ENCODE measurements at regions not wholly inside any gene's neighbourhood (a gene's known extent, or its start where the extent isn't known, plus 50 kb on each side); places are given as distances from the start of the nearest gene placed in this dataset.

DNA sequence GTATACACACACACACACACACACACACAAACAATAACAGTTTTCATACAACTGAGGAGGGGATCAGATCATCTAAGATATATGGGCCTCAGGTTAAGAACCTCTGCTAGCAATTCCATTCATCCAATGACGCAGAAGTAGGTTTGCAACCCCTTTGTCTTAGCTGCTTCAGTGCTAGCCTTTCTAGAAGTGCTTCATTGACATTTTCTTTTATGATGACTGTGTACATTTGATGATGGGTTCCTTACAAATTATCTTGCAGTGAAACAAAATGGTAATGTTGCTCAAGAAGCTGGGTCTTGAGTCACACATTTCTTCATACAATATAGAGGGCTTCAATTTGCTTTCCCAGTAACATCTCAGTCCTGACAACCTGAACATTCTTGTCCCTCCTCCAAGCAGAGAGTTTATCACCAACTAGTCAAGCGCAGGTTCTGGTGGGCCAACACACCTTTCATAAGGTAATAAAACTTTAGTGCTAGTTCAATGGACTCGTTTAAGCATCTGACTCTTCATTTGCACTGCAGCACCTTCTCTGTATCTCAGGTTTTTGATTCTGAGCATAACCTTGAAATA lies 269.5 kb downstream of the CNTN3 start:
- Histone ChIP-seq H3K4me1 (no peaks in the 10 kb centered on the region), H3K9ac (no peak overlapping the region), H3K36me3 (no peaks in the 10 kb centered on the region), H3K27ac (no peak overlapping the region), H3K9me3 (no peaks in the 10 kb centered on the region), H3K4me3 (no peak overlapping the region), H3K27me3 (no peaks in the 10 kb centered on the region), H3K4me2 (no peak overlapping the region), H4K20me1 (no peaks in the 10 kb centered on the region)
- no peak for TF ChIP-seq Cebpa-rat (IDR thresholded peaks at IDR 0.05)

GRCh38 chr3:74343391-74343790 lies 271.1 kb downstream of the CNTN3 start:
- H3K36me3 ChIP-seq, result no peaks in the 10 kb centered on the region
- no peaks in the 10 kb centered on the region for H3K27me3 ChIP-seq
- H3K4me3 ChIP-seq, result no peak overlapping the region
- H3K9me3 ChIP-seq, result no peaks in the 10 kb centered on the region
- no peaks in the 10 kb centered on the region for H3K4me1 ChIP-seq
- no peak overlapping the region for H3K4me2 ChIP-seq
- no peaks in the 10 kb centered on the region for H4K20me1 ChIP-seq
- no peak overlapping the region for H3K27ac ChIP-seq
- H3K9ac ChIP-seq, result no peak overlapping the region
- no peak for TF ChIP-seq Cebpa-rat (IDR thresholded peaks at IDR 0.05)

- no peak overlapping the region for H3K4me3 ChIP-seq
- TF ChIP-seq Cebpa-rat (IDR thresholded peaks at IDR 0.05), result no peak
Measured at GRCh38 chr3:74338998-74339397, 275.5 kb downstream of the CNTN3 start.

GRCh38 chr3:74332165-74332564 lies 282.3 kb downstream of the CNTN3 start:
- H3K9ac ChIP-seq, result no peak overlapping the region

More at GRCh38 chr3:74338998-74339397, 275.5 kb downstream of the CNTN3 start:
- Histone ChIP-seq H3K4me1 (no peaks in the 10 kb centered on the region), H4K20me1 (no peaks in the 10 kb centered on the region), H3K27ac (no peak overlapping the region), H3K9me3 (peaks cover 5% of the 10 kb centered on the region; the same call in 1 of the 2 replicates), H3K36me3 (no peaks in the 10 kb centered on the region), H3K4me2 (no peak overlapping the region), H3K9ac (no peak overlapping the region), H3K27me3 (no peaks in the 10 kb centered on the region)

DNA sequence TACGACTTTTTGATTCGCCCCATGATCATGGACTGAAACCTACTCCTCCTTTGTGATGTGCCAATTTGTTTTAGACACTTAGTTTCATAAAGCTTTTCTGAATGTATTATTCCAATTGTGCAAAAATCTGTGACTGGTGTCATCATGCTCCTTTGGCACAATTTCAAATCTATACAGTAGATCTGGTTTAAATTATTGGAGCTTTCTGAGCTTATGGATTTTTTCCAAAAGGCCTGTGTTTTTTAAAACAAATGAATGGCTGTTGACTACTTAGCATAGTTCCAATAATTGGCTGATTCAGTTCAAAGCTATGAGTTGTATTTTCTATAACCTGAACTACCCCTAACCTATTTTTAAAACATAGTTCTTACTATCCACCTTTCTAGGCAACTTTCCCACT lies 282.7 kb downstream of the CNTN3 start:
- no peaks in the 10 kb centered on the region for H4K20me1 ChIP-seq
- no peak overlapping the region for H3K4me3 ChIP-seq
- H3K9me3 ChIP-seq, result no peaks in the 10 kb centered on the region
- no peaks in the 10 kb centered on the region for H3K4me1 ChIP-seq
- H3K4me2 ChIP-seq, result no peak overlapping the region
- H3K27me3 ChIP-seq, result no peaks in the 10 kb centered on the region
- H3K27ac ChIP-seq, result no peak overlapping the region
- TF ChIP-seq Cebpa-rat (IDR thresholded peaks at IDR 0.05), result no peak
- H3K36me3 ChIP-seq, result no peaks in the 10 kb centered on the region
- no peak overlapping the region for H3K9ac ChIP-seq

More at GRCh38 chr3:74332165-74332564, 282.3 kb downstream of the CNTN3 start:
- Histone ChIP-seq H4K20me1 (no peaks in the 10 kb centered on the region), H3K27ac (no peak overlapping the region), H3K4me2 (no peak overlapping the region), H3K4me1 (no peaks in the 10 kb centered on the region), H3K9me3 (0 out of 2 replicates have a peak, but pooled peaks cover under 1% of the 10 kb centered on the region), H3K36me3 (no peaks in the 10 kb centered on the region), H3K4me3 (no peak overlapping the region), H3K27me3 (no peaks in the 10 kb centered on the region)
- TF ChIP-seq Cebpa-rat (IDR thresholded peaks at IDR 0.05), result no peak

DNA sequence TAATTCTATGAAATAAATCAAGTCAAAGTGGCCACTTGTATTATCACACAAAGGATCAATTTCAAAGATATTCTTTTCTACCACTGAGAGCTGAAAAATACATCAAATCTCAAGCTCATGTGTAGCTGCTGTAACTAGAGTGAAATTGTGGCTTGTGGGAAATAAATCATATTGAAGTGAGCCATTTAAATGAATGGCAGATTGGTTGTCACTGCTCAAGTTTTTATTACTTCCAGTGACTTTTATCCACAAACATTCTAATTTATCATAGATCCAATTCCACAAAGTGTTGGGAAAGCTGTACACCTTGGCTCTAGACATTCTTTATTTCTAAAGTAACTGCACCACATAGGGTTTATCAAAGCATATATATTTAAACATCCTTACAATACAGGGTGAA lies 285.4 kb downstream of the CNTN3 start:
- no peaks in the 10 kb centered on the region for H3K36me3 ChIP-seq
- no peaks in the 10 kb centered on the region for H4K20me1 ChIP-seq
- no peak for TF ChIP-seq Cebpa-rat (IDR thresholded peaks at IDR 0.05)
- no peaks in the 10 kb centered on the region for H3K4me1 ChIP-seq
- no peak overlapping the region for H3K4me3 ChIP-seq
- H3K4me2 ChIP-seq, result no peak overlapping the region
- no peak overlapping the region for H3K9ac ChIP-seq
- H3K27ac ChIP-seq, result no peak overlapping the region
- H3K27me3 ChIP-seq, result no peaks in the 10 kb centered on the region
- no peaks in the 10 kb centered on the region for H3K9me3 ChIP-seq

- H3K27me3 ChIP-seq, result no peaks in the 10 kb centered on the region
- no peak overlapping the region for H3K27ac ChIP-seq
- TF ChIP-seq Cebpa-rat (IDR thresholded peaks at IDR 0.05), result no peak
- no peaks in the 10 kb centered on the region for H3K36me3 ChIP-seq
- no peak overlapping the region for H3K4me3 ChIP-seq
- no peaks in the 10 kb centered on the region for H3K9me3 ChIP-seq
- H4K20me1 ChIP-seq, result no peaks in the 10 kb centered on the region
- H3K4me1 ChIP-seq, result no peaks in the 10 kb centered on the region
- no peak overlapping the region for H3K9ac ChIP-seq
- H3K4me2 ChIP-seq, result no peak overlapping the region
Measured at GRCh38 chr3:74328435-74328834, 286.0 kb downstream of the CNTN3 start.

GRCh38 chr3:74315291-74315690 lies 299.2 kb downstream of the CNTN3 start:
- no peaks in the 10 kb centered on the region for H3K36me3 ChIP-seq
- TF ChIP-seq Cebpa-rat (IDR thresholded peaks at IDR 0.05), result no peak
- H3K4me3 ChIP-seq, result no peak overlapping the region
- H4K20me1 ChIP-seq, result no peaks in the 10 kb centered on the region
- H3K4me2 ChIP-seq, result no peak overlapping the region
- no peak overlapping the region for H3K27ac ChIP-seq
- H3K9me3 ChIP-seq, result peaks cover 7% of the 10 kb centered on the region; the same call in 1 of the 2 replicates
- H3K9ac ChIP-seq, result no peak overlapping the region
- H3K27me3 ChIP-seq, result no peaks in the 10 kb centered on the region
- H3K4me1 ChIP-seq, result no peaks in the 10 kb centered on the region

- Histone ChIP-seq H3K4me3 (no peak overlapping the region), H3K4me1 (no peaks in the 10 kb centered on the region), H3K9ac (no peak overlapping the region), H3K27me3 (no peaks in the 10 kb centered on the region), H3K4me2 (no peak overlapping the region), H3K9me3 (peaks cover 7% of the 10 kb centered on the region; the same call in 1 of the 2 replicates), H4K20me1 (no peaks in the 10 kb centered on the region), H3K27ac (no peak overlapping the region), H3K36me3 (no peaks in the 10 kb centered on the region)
- no peak for TF ChIP-seq Cebpa-rat (IDR thresholded peaks at IDR 0.05)
Measured at GRCh38 chr3:74314696-74315095, 299.8 kb downstream of the CNTN3 start.

DNA sequence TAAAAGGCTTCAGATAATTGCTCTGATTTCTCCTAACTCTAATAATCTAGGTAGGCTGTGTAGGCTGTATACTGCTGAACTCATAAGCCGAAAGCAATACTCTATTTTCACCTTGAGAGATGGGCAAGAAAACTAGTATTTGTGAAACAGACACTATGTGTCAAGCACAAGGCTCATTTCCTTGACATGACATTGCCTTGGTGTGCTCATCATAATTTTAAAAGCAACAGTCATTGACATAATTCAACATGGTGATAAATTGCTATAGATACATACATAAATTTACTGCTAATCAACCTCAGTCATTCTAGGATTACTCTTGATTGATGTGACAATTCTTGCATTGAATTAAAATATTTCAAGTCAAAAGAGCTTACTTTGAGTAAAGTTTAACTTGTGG lies 304.7 kb downstream of the CNTN3 start:
- Histone ChIP-seq H3K4me3 (no peak overlapping the region), H3K4me2 (no peak overlapping the region), H3K27ac (no peak overlapping the region), H3K9me3 (no peaks in the 10 kb centered on the region), H3K9ac (no peak overlapping the region), H4K20me1 (no peaks in the 10 kb centered on the region), H3K27me3 (no peaks in the 10 kb centered on the region), H3K36me3 (no peaks in the 10 kb centered on the region), H3K4me1 (no peaks in the 10 kb centered on the region)
- no peak for TF ChIP-seq Cebpa-rat (IDR thresholded peaks at IDR 0.05)

- TF ChIP-seq Cebpa-rat (IDR thresholded peaks at IDR 0.05), result no peak
- H3K4me1 ChIP-seq, result no peaks in the 10 kb centered on the region
- no peak overlapping the region for H3K4me2 ChIP-seq
- H3K36me3 ChIP-seq, result no peaks in the 10 kb centered on the region
- H4K20me1 ChIP-seq, result no peaks in the 10 kb centered on the region
- no peaks in the 10 kb centered on the region for H3K9me3 ChIP-seq
- H3K27ac ChIP-seq, result no peak overlapping the region
- H3K27me3 ChIP-seq, result no peaks in the 10 kb centered on the region
- no peak overlapping the region for H3K4me3 ChIP-seq
- H3K9ac ChIP-seq, result no peak overlapping the region
Measured at GRCh38 chr3:74304424-74304823, 310.0 kb downstream of the CNTN3 start.

All from BLaER1 (cell line).